ENCODE measurements at regions not wholly inside any gene's neighbourhood (a gene's known extent, or its start where the extent isn't known, plus 50 kb on each side); places are given as distances from the start of the nearest gene placed in this dataset.

DNA sequence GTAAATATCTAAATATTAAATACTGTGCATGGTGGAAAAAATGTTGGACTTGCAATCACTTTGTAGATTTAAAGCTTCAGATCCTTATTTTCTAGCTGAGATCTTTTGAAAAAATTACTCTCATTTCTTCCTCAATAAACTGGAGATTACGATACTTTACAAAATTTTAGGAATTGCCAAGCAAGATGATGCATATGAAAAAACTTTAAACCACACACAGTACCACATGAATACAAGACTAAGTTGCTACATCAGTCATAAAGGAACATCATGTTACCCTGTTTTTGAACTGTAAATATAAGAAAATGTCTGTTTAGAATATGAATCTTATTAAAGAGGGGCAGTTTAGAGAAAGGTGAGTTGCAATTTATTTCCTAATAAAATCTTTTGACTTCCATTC lies 703.6 kb upstream of the NUDT12 start:
- no peaks in the 10 kb centered on the region for H3K9me3 ChIP-seq (ENCODE audit: control insufficient read depth, low read length, poor library complexity, severe bottlenecking)
- no peak for ATAC-seq
- H3K4me1 Mint-ChIP-seq: no peaks in the 10 kb centered on the region
- H3K4me3 Mint-ChIP-seq: no peak overlapping the region
- H3K36me3 Mint-ChIP-seq (ENCODE audit: low read depth): no peaks in the 10 kb centered on the region
- no peak overlapping the region for H3K27ac Mint-ChIP-seq
- H3K27me3 Mint-ChIP-seq: no peaks in the 10 kb centered on the region
- DNase-seq: no peak

DNA sequence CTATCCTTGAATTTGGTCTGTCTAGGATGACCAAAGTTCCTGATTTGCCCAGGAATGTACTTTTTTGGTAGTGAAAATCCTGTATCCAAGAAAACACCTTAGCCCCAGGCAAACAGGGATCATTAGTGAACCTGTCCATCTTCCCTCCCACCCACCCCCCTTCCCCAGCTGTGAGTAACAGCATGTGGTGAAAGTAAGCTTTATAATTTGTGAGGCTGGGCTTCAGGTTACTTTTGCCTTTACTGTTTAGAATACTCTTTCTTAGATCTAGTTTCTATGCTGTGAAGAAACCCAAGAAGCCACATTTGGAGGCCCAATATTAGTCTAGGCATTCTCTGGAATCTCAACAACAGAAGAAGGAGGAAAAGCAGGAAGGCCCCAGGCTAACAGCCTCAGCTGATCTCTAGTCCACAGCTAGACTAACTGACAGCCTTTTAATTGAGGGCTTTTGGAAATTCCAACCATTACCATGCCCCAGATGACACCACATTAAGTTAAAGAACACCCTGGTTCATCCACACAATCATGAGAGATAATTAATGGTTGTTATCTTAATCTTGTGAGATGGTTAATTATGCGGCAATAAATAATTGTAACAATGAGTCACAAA lies 703.0 kb upstream of the NUDT12 start:
- Mint-ChIP-seq H3K36me3 (ENCODE audit: low read depth) (no peaks in the 10 kb centered on the region), H3K27me3 (no peaks in the 10 kb centered on the region), H3K27ac (no peak overlapping the region), H3K4me3 (no peak overlapping the region), H3K4me1 (no peaks in the 10 kb centered on the region)
- no peak for DNase-seq
- no peak for ATAC-seq
- H3K9me3 ChIP-seq (ENCODE audit: control insufficient read depth, low read length, poor library complexity, severe bottlenecking): no peaks in the 10 kb centered on the region

DNA sequence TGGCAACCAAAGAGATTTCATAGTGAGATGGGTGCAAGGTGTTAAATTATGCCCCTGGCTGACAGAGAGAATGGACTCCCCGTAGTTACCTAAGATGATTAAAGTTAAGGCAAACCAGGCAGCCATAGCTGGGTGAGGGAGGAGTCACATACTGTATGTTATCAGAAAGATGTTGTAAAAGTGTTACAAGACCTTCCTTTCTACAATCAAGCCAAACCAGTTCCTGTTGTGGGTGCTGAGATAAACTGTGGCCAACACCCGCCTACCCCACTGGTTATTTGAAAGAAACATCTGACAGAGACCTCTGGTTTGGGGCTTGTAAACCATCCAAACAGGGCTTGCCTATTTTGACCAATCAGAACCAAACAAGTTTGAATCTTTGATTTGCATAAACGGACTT lies 684.7 kb upstream of the NUDT12 start:
- Mint-ChIP-seq H3K4me3 (no peak overlapping the region), H3K27ac (no peak overlapping the region), H3K27me3 (no peaks in the 10 kb centered on the region), H3K4me1 (no peaks in the 10 kb centered on the region), H3K36me3 (ENCODE audit: low read depth) (no peaks in the 10 kb centered on the region)
- no peak for DNase-seq
- ATAC-seq: no peak
- no peaks in the 10 kb centered on the region for H3K9me3 ChIP-seq (ENCODE audit: control insufficient read depth, low read length, poor library complexity, severe bottlenecking)

DNA sequence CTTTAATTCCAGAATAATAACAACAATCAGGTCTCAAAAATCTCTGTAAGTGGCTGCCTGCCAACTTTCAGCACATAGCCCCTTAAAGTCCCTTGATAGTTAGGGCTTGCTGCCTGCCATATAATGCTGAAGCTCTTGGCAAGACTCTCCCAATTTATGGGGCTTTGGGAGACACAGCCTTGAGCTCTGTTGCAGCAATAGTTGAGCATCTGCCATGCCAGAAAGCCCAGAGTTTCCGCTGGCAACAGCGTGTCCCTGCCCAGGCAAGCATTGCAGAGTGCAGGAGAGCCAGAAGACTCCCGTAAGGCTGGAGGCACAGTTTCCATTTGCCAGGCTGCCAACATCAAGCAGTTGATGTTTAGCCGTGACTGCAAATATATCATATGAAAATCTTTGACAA lies 678.5 kb upstream of the NUDT12 start:
- no peak overlapping the region for H3K4me3 Mint-ChIP-seq
- H3K27ac Mint-ChIP-seq: no peak overlapping the region
- no peaks in the 10 kb centered on the region for H3K36me3 Mint-ChIP-seq (ENCODE audit: low read depth)
- ATAC-seq: no peak
- DNase-seq: no peak
- no peaks in the 10 kb centered on the region for H3K4me1 Mint-ChIP-seq
- no peaks in the 10 kb centered on the region for H3K9me3 ChIP-seq (ENCODE audit: control insufficient read depth, low read length, poor library complexity, severe bottlenecking)
- H3K27me3 Mint-ChIP-seq: no peaks in the 10 kb centered on the region

DNA sequence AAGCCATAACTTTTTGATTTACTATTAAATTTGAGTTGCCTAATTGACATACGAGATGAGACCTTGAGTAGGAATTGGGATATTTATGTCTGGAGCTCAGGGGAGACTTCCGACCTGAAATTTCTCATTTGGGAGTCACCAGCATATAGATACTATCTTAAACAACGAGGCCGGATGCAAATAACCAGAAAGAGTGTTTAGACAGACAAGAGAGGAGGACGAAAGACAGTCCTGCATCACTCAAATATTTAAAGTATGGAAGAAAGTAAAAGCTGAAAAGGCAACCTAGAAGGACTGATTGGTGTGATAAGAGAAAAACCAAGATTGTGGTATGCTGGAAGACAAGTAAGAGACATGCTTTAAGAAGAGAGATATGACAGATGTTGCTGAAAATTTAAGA lies 675.0 kb upstream of the NUDT12 start:
- no peak overlapping the region for H3K27ac Mint-ChIP-seq
- no peak for DNase-seq
- H3K27me3 Mint-ChIP-seq: no peaks in the 10 kb centered on the region
- H3K36me3 Mint-ChIP-seq (ENCODE audit: low read depth): no peaks in the 10 kb centered on the region
- ATAC-seq: no peak
- H3K9me3 ChIP-seq (ENCODE audit: control insufficient read depth, low read length, poor library complexity, severe bottlenecking): no peaks in the 10 kb centered on the region
- H3K4me1 Mint-ChIP-seq: no peaks in the 10 kb centered on the region
- H3K4me3 Mint-ChIP-seq: no peak overlapping the region

DNA sequence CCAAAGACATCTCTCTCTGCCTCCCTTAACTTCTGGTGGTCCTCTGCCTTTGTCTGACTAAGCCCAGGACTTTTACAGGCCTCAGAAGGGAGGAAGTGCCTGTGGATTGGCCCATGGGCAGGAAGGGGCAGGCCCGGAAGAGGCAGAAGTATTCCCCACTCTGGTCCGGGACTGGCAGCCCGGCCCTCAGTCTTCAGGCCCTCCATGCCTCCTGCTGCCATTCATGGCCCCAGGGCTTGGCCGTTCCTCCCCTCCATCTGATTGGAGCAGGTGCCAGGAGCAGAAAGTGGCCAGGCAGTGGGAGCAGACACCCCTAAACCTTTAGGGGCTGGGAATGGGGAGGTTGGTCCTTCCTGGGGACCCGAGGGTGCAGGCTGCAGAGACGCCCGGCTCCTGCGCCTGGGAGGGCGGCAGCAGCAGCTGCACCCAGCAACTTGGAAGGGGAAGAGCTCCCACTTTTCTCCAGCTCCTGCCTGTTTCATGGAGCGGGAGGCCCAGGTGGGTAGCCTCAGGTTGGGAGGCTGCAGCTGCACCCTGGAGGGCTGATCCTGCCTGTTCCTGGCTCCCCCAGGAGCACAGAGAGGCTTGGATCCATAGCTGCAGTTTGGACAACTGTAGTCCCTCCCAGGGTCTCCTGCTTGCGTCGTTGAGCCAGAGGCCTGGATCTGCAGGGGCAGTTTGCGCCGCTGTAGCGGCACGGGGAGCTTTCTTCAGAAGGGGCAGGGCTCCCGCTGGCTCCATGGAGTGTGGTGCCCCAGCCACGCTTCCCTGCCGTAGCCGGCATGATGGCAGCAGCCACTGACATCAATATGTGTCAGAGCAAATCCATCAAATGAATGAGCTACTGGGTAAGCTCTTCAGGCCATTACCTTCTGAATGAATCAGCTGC lies 661.5 kb upstream of the NUDT12 start:
- Mint-ChIP-seq H3K27me3 (no peaks in the 10 kb centered on the region), H3K36me3 (ENCODE audit: low read depth) (no peaks in the 10 kb centered on the region), H3K4me3 (no peak overlapping the region), H3K27ac (no peak overlapping the region), H3K4me1 (no peaks in the 10 kb centered on the region)
- no peaks in the 10 kb centered on the region for H3K9me3 ChIP-seq (ENCODE audit: control insufficient read depth, low read length, poor library complexity, severe bottlenecking)
- no peak for ATAC-seq
- DNase-seq: no peak

DNA sequence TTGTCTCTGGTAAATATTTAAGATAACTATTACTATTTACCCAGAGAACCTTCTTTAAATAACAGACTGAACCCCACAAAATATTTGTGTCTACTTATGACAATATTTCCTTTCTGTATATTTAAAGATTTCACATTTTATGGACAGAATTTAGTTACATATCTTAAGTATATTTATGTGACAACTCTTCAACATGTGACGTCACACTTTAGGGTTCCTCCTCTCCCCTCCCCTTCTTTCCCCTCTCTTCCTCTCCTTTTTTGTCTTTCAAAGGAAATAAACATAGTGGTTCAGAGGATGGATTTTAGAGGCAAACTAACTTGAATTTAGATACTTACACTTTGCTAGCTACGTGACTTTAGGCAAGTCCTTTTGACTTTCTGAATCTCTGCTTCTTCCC lies 655.6 kb upstream of the NUDT12 start:
- Mint-ChIP-seq H3K27me3 (no peaks in the 10 kb centered on the region), H3K36me3 (ENCODE audit: low read depth) (no peaks in the 10 kb centered on the region), H3K27ac (no peak overlapping the region), H3K4me1 (no peaks in the 10 kb centered on the region), H3K4me3 (no peak overlapping the region)
- H3K9me3 ChIP-seq (ENCODE audit: control insufficient read depth, low read length, poor library complexity, severe bottlenecking): no peaks in the 10 kb centered on the region
- DNase-seq (no peak), ATAC-seq (no peak)

DNA sequence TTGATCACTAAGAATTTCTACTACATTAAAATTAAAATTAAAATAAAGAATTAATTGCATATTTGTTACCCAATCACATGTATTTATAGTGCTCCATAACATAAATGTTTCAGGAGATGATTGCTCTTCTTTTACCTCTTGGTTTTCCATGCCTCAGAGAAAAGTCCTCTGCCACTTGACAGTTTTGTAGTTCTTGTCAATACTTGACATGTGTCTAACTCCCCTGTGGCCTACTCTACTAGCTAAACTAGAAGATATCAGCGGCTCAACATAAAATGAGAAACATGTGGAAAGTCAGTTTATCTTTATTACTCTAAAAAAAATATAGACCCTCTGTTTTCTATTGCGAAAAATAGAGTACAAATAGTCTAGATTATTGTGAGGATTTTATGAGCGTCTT lies 650.6 kb upstream of the NUDT12 start:
- Mint-ChIP-seq H3K4me1 (no peaks in the 10 kb centered on the region), H3K27ac (no peak overlapping the region), H3K4me3 (no peak overlapping the region), H3K27me3 (no peaks in the 10 kb centered on the region), H3K36me3 (ENCODE audit: low read depth) (no peaks in the 10 kb centered on the region)
- DNase-seq: no peak
- no peaks in the 10 kb centered on the region for H3K9me3 ChIP-seq (ENCODE audit: control insufficient read depth, low read length, poor library complexity, severe bottlenecking)
- no peak for ATAC-seq

DNA sequence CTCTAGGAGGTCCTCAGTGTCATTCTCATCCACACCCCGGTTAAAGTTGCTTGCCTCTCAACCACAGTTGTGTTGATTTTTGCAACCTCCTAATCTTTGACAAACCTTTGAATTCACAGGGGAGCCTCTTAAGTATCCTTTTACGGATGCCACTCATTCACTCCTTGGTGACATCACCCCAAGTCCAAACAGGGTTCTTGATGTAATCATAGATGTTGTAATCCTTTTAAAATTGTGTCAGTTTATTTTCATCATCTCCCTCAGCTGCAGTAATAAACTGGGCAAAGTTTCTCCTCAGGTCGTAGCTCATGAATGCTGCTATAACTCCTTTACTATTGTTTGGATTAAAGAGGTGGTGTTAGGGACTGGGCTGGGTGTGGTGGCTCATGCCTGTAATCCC lies 637.2 kb upstream of the NUDT12 start:
- no peak overlapping the region for H3K4me3 Mint-ChIP-seq
- no peaks in the 10 kb centered on the region for H3K27me3 Mint-ChIP-seq
- ATAC-seq (no peak), DNase-seq (no peak)
- H3K36me3 Mint-ChIP-seq (ENCODE audit: low read depth): no peaks in the 10 kb centered on the region
- H3K4me1 Mint-ChIP-seq: no peaks in the 10 kb centered on the region
- H3K9me3 ChIP-seq (ENCODE audit: control insufficient read depth, low read length, poor library complexity, severe bottlenecking): no peaks in the 10 kb centered on the region
- H3K27ac Mint-ChIP-seq: no peak overlapping the region

DNA sequence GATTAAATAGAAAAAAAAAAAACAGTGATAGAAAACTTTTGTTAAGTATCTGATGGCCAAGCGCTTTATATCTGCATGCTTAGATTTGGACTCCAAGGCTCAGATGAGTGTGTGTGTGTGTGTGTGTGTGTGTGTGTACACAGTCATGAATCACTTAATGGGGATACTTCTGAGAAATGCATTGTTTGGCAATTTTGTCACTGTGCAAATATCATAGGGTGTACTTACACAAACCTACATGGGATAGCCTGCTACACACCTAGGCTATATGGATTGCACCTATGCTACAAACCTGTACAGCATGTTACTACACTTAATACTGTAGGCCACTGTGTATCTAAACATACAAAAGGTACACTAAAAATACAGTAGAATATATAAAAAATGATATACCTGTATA lies 635.6 kb upstream of the NUDT12 start:
- H3K9me3 ChIP-seq (ENCODE audit: control insufficient read depth, low read length, poor library complexity, severe bottlenecking): no peaks in the 10 kb centered on the region
- Mint-ChIP-seq H3K36me3 (ENCODE audit: low read depth) (no peaks in the 10 kb centered on the region), H3K27ac (no peak overlapping the region), H3K4me1 (no peaks in the 10 kb centered on the region), H3K4me3 (no peak overlapping the region), H3K27me3 (no peaks in the 10 kb centered on the region)
- no peak for DNase-seq
- ATAC-seq: no peak

DNA sequence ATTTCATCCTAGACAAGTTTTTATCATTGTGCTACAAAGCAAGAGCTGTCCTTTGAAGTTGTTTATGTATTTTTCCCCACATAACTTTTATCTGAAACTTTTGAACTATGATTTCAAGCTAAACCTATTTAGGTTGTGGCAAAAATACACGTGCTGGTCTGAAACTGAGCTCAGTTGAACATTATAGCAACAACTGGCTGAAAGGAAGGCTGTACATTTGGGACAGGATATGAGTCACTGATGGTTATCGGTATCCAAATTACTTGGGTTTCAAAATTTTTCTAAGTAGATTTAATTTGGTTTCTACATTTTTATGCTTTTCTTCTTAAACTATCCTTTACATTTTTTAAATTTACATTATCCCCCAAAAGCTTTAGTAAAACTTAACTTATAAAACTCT lies 627.3 kb upstream of the NUDT12 start:
- peaks cover 3% of the 10 kb centered on the region for H3K9me3 ChIP-seq (ENCODE audit: control insufficient read depth, low read length, poor library complexity, severe bottlenecking)
- Mint-ChIP-seq H3K4me3 (no peak overlapping the region), H3K27ac (no peak overlapping the region), H3K27me3 (no peaks in the 10 kb centered on the region), H3K4me1 (no peaks in the 10 kb centered on the region), H3K36me3 (ENCODE audit: low read depth) (no peaks in the 10 kb centered on the region)
- DNase-seq (no peak), ATAC-seq (no peak)

DNA sequence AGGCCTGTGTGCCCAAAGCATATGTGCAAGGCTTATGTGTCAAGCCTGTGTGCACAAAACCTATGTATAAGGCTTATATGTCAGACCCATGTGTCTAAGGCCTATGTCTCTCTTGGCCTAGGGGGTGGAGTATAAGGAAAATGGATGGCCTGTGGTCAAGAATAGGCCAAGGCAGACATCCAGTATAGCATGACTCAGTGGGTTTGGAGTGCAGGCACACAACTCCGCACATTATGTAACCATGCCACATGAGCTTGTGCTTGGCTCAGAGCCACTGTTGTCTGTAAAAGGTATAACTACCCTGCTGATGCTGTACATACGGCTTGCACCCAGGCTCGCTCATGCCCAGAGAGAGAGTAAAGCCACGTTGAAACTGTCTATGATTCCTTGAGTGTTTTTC lies 626.4 kb upstream of the NUDT12 start:
- Mint-ChIP-seq H3K27me3 (no peaks in the 10 kb centered on the region), H3K4me1 (no peaks in the 10 kb centered on the region), H3K36me3 (ENCODE audit: low read depth) (no peaks in the 10 kb centered on the region), H3K4me3 (no peak overlapping the region), H3K27ac (no peak overlapping the region)
- ATAC-seq (no peak), DNase-seq (no peak)
- peaks cover 3% of the 10 kb centered on the region for H3K9me3 ChIP-seq (ENCODE audit: control insufficient read depth, low read length, poor library complexity, severe bottlenecking)

DNA sequence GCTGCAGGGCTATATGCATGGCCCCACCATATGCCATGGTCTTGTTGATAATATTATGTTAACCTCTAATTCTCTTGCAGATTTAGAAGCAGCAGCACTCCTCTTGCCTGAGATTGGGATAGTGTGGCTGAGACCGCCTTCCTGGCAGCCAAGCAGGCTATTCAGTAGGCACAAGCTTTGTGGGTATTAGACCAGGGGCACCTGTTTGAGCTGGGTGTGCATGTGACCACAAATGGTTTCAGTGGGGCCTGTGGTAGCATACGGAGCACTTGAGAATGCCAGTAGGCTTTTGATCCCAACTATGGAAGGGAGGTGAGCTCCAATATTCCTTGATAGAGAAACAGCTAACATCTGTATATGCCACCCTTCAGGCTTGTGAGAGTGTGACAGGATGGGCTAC lies 625.1 kb upstream of the NUDT12 start:
- Mint-ChIP-seq H3K27me3 (no peaks in the 10 kb centered on the region), H3K4me1 (no peaks in the 10 kb centered on the region)
- ATAC-seq: no peak

DNA sequence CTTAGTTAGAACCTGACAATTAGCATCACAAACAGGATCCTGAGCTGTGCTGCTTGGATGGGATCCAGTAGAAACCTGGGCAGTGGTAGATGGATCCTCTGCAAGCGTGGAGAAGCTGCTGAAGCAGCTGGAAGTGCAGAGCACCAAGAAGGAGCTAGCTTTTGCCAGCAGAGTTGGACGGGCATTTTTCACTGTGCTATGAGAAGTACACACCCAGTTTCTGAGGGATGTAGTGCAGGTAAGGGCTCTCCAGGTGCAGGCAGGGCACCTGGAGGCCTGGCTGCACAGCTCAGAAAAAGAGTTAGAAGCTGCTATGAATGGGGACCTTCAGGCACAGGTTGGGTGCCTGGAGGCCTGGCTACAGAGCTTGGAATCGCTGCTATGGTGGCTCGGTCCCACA lies 623.9 kb upstream of the NUDT12 start:
- no peak for ATAC-seq
- Mint-ChIP-seq H3K27ac (no peak overlapping the region), H3K4me3 (no peak overlapping the region), H3K27me3 (no peaks in the 10 kb centered on the region), H3K4me1 (no peaks in the 10 kb centered on the region), H3K36me3 (ENCODE audit: low read depth) (no peaks in the 10 kb centered on the region)
- no peak for DNase-seq
- peaks cover 3% of the 10 kb centered on the region for H3K9me3 ChIP-seq (ENCODE audit: control insufficient read depth, low read length, poor library complexity, severe bottlenecking)

More for the DNA sequence above, 625.1 kb upstream of the NUDT12 start:
- peaks cover 3% of the 10 kb centered on the region for H3K9me3 ChIP-seq (ENCODE audit: control insufficient read depth, low read length, poor library complexity, severe bottlenecking)
- Mint-ChIP-seq H3K4me3 (no peak overlapping the region), H3K27ac (no peak overlapping the region), H3K36me3 (ENCODE audit: low read depth) (no peaks in the 10 kb centered on the region)
- DNase-seq: no peak
